HG02973 (cell line): ENCODE measurements at regions not wholly inside any gene's neighbourhood (a gene's known extent, or its start where the extent isn't known, plus 50 kb on each side); places are given as distances from the start of the nearest gene placed in this dataset.
A peak's percentile ranks its signal among the peaks of the same experiment; 100 is the strongest.
"Not testable (repeated sequence)": the region's sequence is repeated elsewhere in the genome, so short reads cannot be mapped to it uniquely, and the experiment has no call there.

Source experiments
- ATAC-seq: cut with Tn5 transposase; IDR thresholded peaks from one replicate; pipeline ENCODE4 v1.9.1; 2021; ENCODE audit warnings: moderate library complexity; ENCODE audit not compliant: unreplicated experiment

DNA sequence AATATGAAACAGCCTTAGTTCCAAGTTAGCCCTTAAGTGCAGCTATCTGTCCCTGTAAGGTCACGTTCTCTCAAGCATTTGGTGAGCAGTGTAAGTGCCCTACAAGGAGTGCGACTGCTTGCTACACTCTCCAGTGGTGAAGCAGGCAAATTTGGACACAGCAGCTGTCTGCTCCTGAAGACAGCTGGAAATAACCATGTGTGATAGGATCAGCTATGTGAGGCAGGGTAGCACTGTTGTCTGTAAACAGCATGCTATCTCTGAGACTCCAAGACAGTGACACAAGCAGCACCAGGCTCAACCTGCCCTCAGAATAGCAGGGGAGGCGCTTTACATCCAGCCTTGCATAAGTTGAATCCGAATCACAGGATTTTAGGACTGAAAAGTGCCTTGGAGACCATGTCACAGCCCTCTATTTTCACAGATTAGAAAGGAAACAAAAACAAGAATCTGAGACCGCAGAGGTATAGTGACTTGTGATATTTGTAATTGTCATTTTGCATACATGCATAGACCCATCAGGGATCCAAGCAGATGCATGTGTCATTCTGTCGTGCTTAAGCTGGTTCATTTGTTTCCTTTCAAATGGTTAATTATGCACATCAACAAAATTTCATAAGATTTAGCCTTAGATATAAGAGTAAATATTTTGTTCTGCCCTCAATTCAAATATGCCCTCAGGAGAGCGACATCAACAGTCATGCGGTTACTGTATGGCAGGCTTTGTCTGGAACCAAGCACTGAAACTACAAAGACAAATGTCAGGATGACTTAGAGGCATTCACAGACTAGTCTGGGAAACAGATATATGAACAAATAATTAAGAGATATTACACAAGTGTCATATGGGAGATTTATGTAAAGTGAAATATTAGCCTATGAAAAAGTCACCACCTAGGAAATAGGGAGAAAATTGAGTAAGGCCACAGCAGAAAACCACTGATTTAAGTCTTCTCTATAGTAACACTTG lies 134.9 kb upstream of the NRIP1 start:
- ATAC-seq = no peak

- ATAC-seq = no peak
These were observed 138.9 kb upstream of the NRIP1 start for GRCh38 chr21:15203740-15204139.

DNA sequence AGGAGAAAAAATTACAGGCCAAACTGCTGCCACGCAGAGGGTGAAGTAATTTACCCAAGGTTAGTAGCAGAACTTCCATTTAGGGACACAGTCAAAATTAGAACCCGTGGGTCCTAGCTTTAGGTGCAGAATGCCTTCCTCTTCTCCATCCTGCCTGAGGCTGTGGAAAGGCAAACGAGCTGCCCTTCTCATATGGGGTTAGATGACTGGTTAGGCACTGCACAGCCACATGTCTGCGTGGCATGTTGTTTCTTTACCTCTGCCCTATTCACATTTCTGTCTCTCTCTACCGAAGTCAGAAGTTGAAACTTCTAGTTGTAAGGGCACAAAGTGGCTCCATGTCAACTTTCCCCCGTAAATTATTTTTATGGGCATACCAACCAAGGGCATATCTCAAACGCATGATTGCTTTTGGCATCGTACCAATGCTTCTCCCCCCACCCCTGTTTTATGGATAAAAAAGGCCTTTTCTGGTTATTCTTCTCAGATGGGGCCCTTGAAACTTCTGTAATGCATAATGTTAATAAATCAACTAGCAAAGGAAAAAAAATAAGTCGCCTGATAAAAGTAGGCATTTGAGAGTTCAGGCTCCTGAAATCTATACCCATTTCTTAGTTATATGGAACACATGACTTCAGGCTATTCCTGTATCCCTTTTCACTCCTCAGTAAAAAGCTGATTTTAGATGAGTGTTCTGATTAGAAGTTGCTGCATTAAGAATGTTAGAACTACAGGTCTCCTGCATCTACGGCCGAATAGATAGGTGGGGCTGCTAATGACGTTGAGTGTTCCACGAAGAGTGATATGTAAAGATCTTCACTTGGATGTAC lies 139.6 kb upstream of the NRIP1 start:
- ATAC-seq = no peak

DNA sequence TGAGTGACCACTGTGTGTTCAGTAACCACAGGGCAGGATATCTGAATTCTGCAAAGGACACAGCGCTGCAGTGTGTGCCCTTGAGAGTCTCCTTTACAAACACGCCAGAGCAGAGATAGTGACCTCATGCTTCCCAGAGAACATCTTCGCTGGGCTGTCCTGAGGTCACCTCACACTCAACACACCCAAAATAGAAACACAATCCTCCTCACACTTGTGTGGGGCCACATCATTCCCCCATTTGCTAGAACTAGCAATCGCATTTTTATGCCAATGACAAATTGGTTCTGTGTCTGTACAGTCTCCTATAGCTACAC lies 140.1 kb upstream of the NRIP1 start:
- ATAC-seq = no peak

GRCh38 chr21:15206514-15206913 lies 141.7 kb upstream of the NRIP1 start:
- ATAC-seq = peak; percentile 91

GRCh38 chr21:15207231-15207630 lies 142.4 kb upstream of the NRIP1 start:
- no peak for ATAC-seq

- ATAC-seq = no peak
These were observed 143.0 kb upstream of the NRIP1 start for GRCh38 chr21:15207635-15208370.

DNA sequence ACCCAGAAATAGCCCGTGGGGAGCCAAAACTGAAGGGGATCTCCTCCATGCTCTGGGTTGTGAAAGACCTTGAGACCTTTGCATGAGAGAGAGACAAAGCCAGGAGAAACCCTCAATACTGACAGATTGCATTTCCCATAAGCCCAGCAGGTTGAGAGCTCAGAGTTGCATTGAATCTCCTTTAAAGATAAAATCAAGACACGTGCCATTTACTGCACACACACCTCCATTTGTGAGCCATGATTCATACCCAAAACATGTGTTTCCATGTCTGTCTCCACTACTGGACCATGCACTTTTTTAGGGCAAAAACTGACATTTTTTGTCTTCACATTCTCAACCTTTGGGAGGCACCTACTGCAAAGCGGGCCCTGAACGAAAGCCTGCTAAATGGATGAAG lies 144.0 kb upstream of the NRIP1 start:
- ATAC-seq = no peak

DNA sequence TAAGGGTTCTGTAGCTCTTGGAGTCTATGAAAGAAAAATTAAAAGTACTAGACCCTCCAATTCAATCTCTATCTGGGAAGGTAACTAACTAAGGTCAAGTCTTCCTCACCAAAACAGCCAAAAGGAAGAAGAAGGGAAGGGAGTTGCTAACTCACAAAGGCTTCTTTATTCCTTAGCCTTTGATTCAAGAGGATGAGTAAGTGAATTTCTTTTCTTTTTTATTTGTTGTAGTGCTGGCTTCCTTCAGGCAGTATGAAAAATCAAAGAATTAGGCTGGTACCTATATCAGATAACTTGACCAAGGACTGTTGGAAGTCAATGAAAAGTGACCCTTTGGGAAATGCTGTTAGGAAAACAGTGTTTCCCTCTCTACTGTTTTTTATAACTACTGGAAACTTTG lies 144.4 kb upstream of the NRIP1 start:
- no peak for ATAC-seq

DNA sequence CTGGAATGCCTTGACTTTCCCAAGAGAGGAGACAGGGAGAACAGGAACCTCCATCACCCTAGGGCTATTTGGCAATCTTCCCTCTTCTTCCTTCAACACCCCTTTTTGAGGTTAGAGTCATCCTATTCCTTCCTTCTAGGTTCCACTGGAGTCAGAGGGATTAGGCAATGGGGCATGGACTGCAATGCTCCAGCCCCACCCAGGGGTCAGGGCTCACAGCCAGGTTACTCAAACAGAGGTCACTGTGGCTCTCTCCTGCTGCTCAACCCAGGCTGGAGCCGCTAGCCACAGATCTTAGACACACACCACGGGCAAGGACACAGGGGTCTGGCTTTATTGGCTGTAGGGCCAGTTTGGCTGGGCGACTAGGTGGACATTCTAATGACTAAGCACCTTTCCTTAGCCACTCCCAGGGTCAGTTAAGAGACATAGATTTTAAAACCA lies 145.5 kb upstream of the NRIP1 start:
- no peak for ATAC-seq

- no peak for ATAC-seq
These were observed 146.8 kb upstream of the NRIP1 start for GRCh38 chr21:15211491-15212133.

DNA sequence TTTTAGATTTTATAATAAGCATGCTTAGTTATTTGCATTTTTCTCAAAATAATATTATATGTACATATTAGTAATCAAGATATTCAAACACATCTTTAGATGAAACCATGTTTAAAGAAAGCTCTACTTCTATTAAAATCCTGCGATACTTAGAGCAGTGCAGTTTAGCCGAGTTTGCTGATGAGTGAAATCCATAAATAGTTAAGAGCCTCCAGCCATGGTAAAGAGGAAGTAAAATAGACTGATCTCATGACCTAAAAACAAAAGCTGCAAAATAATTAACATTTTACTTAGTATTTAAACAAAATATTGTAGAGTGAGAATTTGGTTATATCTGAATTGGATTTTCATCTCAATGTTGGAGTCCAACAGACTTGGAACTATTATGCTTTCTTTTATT lies 147.4 kb upstream of the NRIP1 start:
- no peak for ATAC-seq

GRCh38 chr21:15218476-15218875 lies 153.7 kb upstream of the NRIP1 start:
- not testable (repeated sequence) for ATAC-seq

GRCh38 chr21:15219039-15219438 lies 154.2 kb upstream of the NRIP1 start:
- no peak for ATAC-seq

DNA sequence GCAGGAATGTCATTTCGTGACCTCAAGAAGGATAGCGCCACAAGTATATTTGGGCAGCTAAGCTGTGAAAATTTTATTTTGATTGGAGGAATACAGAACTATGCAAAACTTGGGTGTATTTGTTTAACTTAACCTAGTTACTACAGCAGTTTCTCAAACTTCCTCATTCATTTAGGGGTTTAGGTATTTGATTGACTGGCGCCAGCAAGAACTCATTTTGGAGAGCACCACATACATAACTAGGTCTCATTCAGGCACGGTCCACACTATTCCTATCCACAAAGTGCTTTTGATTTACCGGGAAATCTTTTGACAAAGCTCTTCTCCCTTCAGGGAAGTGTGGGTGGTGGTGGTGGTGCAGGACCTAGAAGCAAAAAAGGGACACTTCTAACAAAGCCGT lies 155.1 kb upstream of the NRIP1 start:
- ATAC-seq = no peak

- no peak for ATAC-seq
These were observed 157.1 kb upstream of the NRIP1 start for GRCh38 chr21:15221799-15222386.

DNA sequence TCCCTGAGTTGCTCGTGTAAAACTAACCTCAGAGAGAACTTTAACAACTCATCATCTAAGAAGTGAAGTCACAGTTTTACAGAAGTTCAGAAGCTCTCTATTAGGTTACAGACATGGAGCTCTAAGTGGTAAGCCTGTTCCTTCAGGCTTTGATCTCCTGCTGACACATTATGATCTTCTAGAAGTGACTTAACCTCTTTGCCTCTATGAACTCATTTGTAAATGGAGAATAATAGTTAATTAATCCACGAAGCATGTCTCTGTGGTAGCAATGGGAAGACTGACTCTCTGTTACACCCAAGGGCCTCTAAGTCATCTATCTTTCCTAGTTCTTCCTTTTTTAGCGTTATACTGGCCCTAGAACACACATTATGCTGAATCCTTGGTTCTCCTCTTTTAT lies 157.9 kb upstream of the NRIP1 start:
- no peak for ATAC-seq

DNA sequence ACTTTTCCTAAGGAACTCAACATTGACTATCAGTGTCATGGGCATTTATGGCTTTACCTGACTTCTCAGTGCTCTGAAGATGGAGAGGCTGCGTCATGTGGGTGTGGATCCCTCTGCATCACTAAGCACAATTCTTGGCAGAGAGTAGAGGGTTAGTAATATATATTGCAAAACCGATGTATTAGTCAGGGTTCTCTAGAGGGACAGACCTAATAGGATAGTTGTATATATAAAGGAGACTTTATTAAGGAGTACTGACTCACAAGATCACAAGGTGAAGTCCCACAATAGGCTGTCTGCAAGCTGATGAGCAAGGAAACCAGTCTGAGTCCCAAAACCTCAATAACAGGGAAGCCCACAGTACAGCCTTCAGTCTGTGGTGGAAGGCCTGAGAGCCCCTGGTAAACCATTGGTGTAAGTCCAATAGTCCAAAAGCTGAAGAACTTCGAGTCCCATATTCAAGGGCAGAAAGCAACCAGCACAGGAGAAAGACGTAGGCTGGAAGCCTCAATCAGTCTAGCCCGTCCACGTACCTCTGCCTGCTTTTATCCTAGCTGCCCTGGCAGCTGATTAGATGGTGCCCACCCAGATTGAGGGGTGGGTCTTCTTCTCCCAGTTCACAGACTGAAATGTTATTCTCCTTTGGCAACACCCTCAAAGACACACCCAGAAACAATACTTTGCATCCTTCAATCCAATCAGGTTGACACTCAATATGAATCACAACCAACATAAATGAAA lies 159.7 kb upstream of the NRIP1 start:
- no peak for ATAC-seq

DNA sequence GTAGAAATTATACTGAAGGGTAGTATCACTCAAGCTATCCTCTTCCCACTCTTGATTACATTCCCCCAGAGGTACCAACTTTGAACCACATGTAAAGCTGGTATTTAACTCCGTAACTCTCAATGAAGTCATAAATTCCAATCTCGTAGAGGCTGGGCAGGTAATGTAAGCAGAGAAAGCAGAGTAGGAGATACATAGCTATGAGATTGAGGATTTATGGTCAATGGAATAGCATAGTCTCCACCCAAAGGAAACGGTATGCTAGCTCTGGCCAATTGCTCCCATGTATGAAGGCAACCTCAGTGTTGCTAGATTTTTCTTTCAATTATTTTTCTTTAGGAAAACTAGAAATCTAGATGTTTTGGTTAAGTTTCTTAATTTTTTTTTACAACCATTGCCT lies 163.1 kb upstream of the NRIP1 start:
- ATAC-seq = no peak

GRCh38 chr21:15229390-15229789 lies 164.6 kb upstream of the NRIP1 start:
- ATAC-seq = no peak
